ENCODE measurements at regions not wholly inside any gene's neighbourhood (a gene's known extent, or its start where the extent isn't known, plus 50 kb on each side); places are given as distances from the start of the nearest gene placed in this dataset.
A peak's percentile ranks its signal among the peaks of the same experiment; 100 is the strongest.

DNA sequence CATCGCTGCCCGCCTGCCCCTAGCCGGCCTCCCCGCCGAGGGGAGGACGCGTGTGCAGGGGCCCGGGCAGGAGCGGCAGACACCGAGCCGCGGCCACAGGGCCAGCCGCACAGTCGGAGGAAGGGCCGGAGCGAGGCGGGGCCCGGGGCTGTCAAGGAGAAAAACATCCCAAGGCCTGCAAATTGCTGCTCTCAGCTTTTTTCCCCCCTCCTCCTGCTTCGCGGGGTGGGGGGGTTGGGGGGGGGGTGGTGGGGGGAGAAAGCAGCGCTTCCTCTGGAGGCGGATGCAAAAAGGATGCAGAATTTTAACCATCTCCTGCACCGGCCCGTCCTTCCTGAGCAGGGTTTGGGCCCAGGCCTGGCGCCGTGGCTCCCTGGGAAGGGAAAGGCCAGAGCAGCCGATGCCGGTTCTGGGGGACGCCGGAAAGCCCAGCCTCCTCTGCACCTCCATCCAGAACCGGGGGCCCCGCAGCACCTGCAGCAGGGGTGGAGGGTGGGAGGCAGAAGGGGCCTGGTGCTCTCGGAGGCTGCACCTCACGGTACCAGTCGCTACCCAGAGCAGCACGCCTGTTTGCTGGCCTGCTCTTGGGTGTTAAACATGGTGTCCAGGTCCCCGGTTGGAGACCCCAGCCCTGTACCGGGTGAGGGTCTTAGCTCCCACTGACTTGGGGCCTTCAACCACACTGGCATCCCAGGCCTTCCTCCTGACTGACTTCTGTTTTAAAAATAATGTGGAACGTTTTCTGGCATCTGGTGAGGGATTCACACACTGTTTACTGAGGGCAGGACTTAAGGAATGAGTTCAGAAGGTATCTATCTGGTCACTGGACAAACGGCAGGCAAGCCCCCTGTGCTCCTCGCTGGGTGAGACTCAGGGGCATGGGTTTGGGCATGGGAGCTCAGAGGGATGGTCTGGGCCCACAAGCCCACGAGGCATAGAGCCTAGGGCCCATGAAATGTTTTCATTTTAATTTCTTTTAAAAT is 77.4 kb upstream of the WNT7B start:
- H3K4me3 Mint-ChIP-seq: peak overlapping the region; percentile 80 to 99 (median 92)
- H3K27ac Mint-ChIP-seq: peak overlapping the region; percentile 69 to 94 (median 94)
- no peaks in the 10 kb centered on the region for H3K9me3 Mint-ChIP-seq
- H3K36me3 Mint-ChIP-seq: no peaks in the 10 kb centered on the region
- peaks cover 20 to 44% (median 26%) of the 10 kb centered on the region in 3 donors for H3K4me1 Mint-ChIP-seq
- peaks cover 2% of the 10 kb centered on the region for H3K27me3 Mint-ChIP-seq

GRCh38 chr22:46055181-46055875 is 78.4 kb upstream of the WNT7B start:
- H3K9me3 Mint-ChIP-seq: no peaks in the 10 kb centered on the region
- H3K27me3 Mint-ChIP-seq: peaks cover 2% of the 10 kb centered on the region
- peak overlapping the region; percentile 69 to 94 (median 94) for H3K27ac Mint-ChIP-seq
- peak overlapping the region; percentile 80 to 99 (median 92) for H3K4me3 Mint-ChIP-seq
- peaks cover 22 to 43% (median 26%) of the 10 kb centered on the region in 3 donors for H3K4me1 Mint-ChIP-seq
- no peaks in the 10 kb centered on the region for H3K36me3 Mint-ChIP-seq

GRCh38 chr22:46055911-46056545 is 79.1 kb upstream of the WNT7B start:
- Mint-ChIP-seq H3K4me3 (peak overlapping the region; percentile 41 to 80 (median 68)), H3K36me3 (no peaks in the 10 kb centered on the region), H3K9me3 (no peaks in the 10 kb centered on the region), H3K27me3 (no peaks in the 10 kb centered on the region), H3K27ac (peak overlapping the region; percentile 69 to 97 (median 96)), H3K4me1 (peaks cover 25 to 43% (median 26%) of the 10 kb centered on the region in 3 donors)

- H3K9me3 Mint-ChIP-seq: no peaks in the 10 kb centered on the region
- H3K4me1 Mint-ChIP-seq: peaks cover 22 to 41% (median 26%) of the 10 kb centered on the region in 3 donors
- no peaks in the 10 kb centered on the region for H3K36me3 Mint-ChIP-seq
- no peaks in the 10 kb centered on the region for H3K27me3 Mint-ChIP-seq
- peak overlapping the region; percentile 69 to 97 (median 96) for H3K27ac Mint-ChIP-seq
- H3K4me3 Mint-ChIP-seq: peak overlapping the region in 3 of 4 donors; percentile 70 to 77 (median 73)
These were observed 79.7 kb upstream of the WNT7B start for GRCh38 chr22:46056546-46057245.

DNA sequence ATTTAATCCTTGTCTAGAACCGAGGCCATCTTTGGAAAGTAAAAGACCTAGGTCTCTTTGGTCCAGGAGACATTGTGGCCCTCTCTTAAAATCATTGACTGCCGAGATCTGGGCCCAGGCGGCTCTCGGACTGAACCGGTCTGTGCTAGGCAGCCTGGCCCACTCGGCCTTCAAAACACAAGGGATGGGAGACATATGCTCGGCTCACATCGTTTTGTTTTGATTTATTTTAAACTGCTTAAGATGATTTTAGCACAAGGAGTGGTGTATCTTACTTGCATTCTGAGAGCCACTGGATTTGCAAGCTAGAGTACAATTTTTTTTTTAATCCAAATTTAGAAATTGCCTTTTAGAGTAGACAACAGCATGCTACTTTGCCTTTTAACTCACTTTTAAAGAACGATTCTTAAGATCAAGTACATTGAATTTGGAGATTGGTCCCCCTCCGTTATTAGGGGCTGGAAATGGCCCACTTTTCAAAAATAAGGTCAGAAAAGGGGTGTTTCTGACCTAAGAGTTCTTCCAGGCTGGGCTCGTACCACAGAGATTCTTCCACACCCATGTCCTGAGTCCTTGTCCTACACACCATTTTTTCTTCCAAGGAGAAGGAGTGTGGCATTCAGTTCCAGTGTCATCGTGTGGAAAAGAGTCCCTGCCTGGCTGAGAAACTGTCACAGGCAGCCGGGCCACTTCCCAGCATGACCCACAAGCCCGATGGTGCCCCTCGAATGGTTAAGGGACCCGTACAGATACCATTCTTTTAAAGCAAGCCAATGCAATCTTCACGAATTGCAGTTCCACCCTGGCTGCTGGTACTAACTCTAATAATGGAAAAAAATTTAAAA is 80.5 kb upstream of the WNT7B start:
- Mint-ChIP-seq H3K9me3 (no peaks in the 10 kb centered on the region), H3K27me3 (no peaks in the 10 kb centered on the region), H3K36me3 (no peaks in the 10 kb centered on the region), H3K27ac (peak overlapping the region; percentile 83 to 97 (median 96)), H3K4me1 (peaks cover 22 to 42% (median 25%) of the 10 kb centered on the region in 3 donors), H3K4me3 (peak overlapping the region; percentile 70 to 87 (median 78))

GRCh38 chr22:46058091-46058420 is 81.1 kb upstream of the WNT7B start:
- no peaks in the 10 kb centered on the region for H3K27me3 Mint-ChIP-seq
- H3K36me3 Mint-ChIP-seq: no peaks in the 10 kb centered on the region
- peak overlapping the region; percentile 70 to 87 (median 78) for H3K4me3 Mint-ChIP-seq
- peaks cover 19 to 41% (median 23%) of the 10 kb centered on the region in 3 donors for H3K4me1 Mint-ChIP-seq
- no peaks in the 10 kb centered on the region for H3K9me3 Mint-ChIP-seq
- H3K27ac Mint-ChIP-seq: peak overlapping the region; percentile 83 to 97 (median 96)

DNA sequence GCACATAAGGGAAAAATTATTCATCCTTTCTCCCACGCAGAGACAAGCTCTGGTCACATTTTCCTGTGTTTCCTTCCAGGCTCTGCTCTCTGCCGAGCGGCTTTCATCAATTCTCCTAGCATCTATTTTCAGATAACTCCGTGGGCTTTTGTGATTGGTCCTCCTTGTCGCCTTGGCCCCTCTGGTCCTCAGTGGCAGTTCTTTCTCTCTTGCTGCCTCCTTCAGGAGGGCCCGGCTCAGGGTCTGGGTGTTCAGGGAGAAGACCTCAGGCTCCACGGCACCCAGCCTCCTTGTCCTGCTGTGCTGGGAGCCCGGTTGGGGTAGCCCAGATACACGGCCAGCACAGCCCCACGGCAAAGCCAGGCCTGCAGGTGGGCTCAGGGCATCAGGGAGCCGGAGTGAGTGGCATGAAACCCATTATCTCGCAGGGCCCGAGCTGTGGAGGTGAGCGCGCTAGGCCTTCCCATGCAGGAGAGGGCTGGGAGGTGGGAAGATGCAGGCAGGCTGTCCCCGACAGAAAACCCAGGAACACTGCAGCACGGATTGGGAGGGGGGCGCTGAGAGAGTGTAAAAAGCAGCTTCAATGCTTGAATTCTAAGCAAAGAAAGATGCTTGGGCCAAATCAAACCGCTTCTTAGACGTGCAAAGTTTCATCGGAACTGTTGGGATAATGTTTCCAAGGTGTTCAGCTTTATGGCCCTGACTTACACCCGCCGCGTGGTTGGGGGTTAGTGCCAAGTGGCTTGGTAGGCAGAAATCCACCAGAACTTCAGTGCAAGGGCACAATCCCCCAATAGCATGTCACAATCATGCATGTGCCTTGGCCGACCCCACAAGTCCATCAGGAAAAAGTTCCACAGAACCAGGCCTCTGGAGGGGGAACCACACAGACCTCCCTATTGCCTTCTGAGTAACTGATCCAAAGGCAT is 81.9 kb upstream of the WNT7B start:
- peaks cover 22 to 46% (median 22%) of the 10 kb centered on the region in 3 donors for H3K4me1 Mint-ChIP-seq
- H3K9me3 Mint-ChIP-seq: no peaks in the 10 kb centered on the region
- peak overlapping the region; percentile 71 to 96 (median 83) for H3K27ac Mint-ChIP-seq
- no peaks in the 10 kb centered on the region for H3K36me3 Mint-ChIP-seq
- H3K4me3 Mint-ChIP-seq: peak overlapping the region in 3 of 4 donors; percentile 17 to 70 (median 68)
- H3K27me3 Mint-ChIP-seq: no peaks in the 10 kb centered on the region

- Mint-ChIP-seq H3K4me3 (no peak overlapping the region), H3K4me1 (peaks cover 18 to 45% (median 31%) of the 10 kb centered on the region in 3 donors), H3K36me3 (no peaks in the 10 kb centered on the region), H3K27ac (no peak overlapping the region), H3K27me3 (no peaks in the 10 kb centered on the region), H3K9me3 (no peaks in the 10 kb centered on the region)
These were observed 83.5 kb upstream of the WNT7B start for GRCh38 chr22:46060292-46061123.

GRCh38 chr22:46061124-46061500 is 84.2 kb upstream of the WNT7B start:
- no peak overlapping the region for H3K4me3 Mint-ChIP-seq

GRCh38 chr22:46061501-46062231 is 84.7 kb upstream of the WNT7B start:
- no peak overlapping the region for H3K4me3 Mint-ChIP-seq
- H3K27ac Mint-ChIP-seq: no peak overlapping the region
- H3K4me1 Mint-ChIP-seq: peaks cover 16 to 41% (median 30%) of the 10 kb centered on the region in 3 donors
- no peaks in the 10 kb centered on the region for H3K9me3 Mint-ChIP-seq
- H3K27me3 Mint-ChIP-seq: peaks cover under 1% of the 10 kb centered on the region
- H3K36me3 Mint-ChIP-seq: no peaks in the 10 kb centered on the region

More at GRCh38 chr22:46061124-46061500, 84.2 kb upstream of the WNT7B start:
- Mint-ChIP-seq H3K27me3 (no peaks in the 10 kb centered on the region), H3K36me3 (no peaks in the 10 kb centered on the region), H3K4me1 (peaks cover 18 to 45% (median 32%) of the 10 kb centered on the region in 3 donors), H3K9me3 (no peaks in the 10 kb centered on the region), H3K27ac (no peak overlapping the region)

- no peaks in the 10 kb centered on the region for H3K36me3 Mint-ChIP-seq
- H3K9me3 Mint-ChIP-seq: no peaks in the 10 kb centered on the region
- H3K27me3 Mint-ChIP-seq: peaks cover 1% of the 10 kb centered on the region
- peaks cover 16 to 42% (median 24%) of the 10 kb centered on the region in 3 donors for H3K4me1 Mint-ChIP-seq
- peak overlapping the region in 1 of 3 donors; percentile 32 for H3K27ac Mint-ChIP-seq
- peak overlapping the region in 2 of 4 donors; percentile 39 to 55 for H3K4me3 Mint-ChIP-seq
These were observed 85.3 kb upstream of the WNT7B start for GRCh38 chr22:46062232-46062615.
